CD4-positive, alpha-beta memory T cell (primary cell): ENCODE measurements at regions not wholly inside any gene's neighbourhood (a gene's known extent, or its start where the extent isn't known, plus 50 kb on each side); places are given as distances from the start of the nearest gene placed in this dataset.

Experiments
- CTCF ChIA-PET: fragments of 350-600 bp; sonication (Branson Sonifier 250); formaldehyde crosslinking; loops from one replicate; lab custom pipeline; 2021; ENCODE audit warnings: inconsistent platforms; ENCODE audit not compliant: partially characterized antibody; lab: Charles Lee
- POLR2A ChIA-PET: fragments of 350-600 bp; sonication (Branson Sonifier 250); formaldehyde crosslinking; loops from one replicate; lab custom pipeline; 2021; ENCODE audit not compliant: partially characterized antibody; lab: Charles Lee
- DNase-seq, 5 donors: peaks; one replicate each; pipeline versions ENCODE4 v3.0.0 to v3.0.0-alpha.2; 2020 to 2022; ENCODE audit warnings: mixed read lengths in 1 of 5
- H3K27ac ChIP-seq: one replicate; pipeline ENCODE4 v1.7.0; 2013; ENCODE audit warnings: low read depth, low read length
- H3K27me3 ChIP-seq: 2 replicates; pipeline ENCODE4 v1.7.0; 2013; ENCODE audit warnings: mild to moderate bottlenecking, low read length, moderate library complexity; ENCODE audit not compliant: insufficient read depth
- H3K36me3 ChIP-seq: 2 replicates; pipeline ENCODE4 v1.7.0; 2013; ENCODE audit warnings: mild to moderate bottlenecking, low read length, moderate library complexity; ENCODE audit not compliant: insufficient read depth
- H3K4me1 ChIP-seq: 2 replicates; pipeline ENCODE4 v1.7.0; 2013; ENCODE audit warnings: mild to moderate bottlenecking, low read length, moderate library complexity; ENCODE audit not compliant: insufficient read depth
- H3K4me3 ChIP-seq, 2 donors: one replicate each; pipeline ENCODE4 v1.7.0; 2013; ENCODE audit warnings: low read length in 2 of 2, mild to moderate bottlenecking in 1 of 2
- H3K9me3 ChIP-seq, 2 donors: one replicate each; pipeline ENCODE4 v1.7.0; 2013; ENCODE audit warnings: low read length in 2 of 2, control low read depth in 1 of 2; ENCODE audit not compliant: control insufficient read depth in 1 of 2
- H3K27ac Mint-ChIP-seq, 7 donors: one replicate each; pipeline ENCODE4 v1.8.0; 2020 to 2021; ENCODE audit warnings: mixed read lengths in 7 of 7, mild to moderate bottlenecking in 6 of 7, inconsistent platforms in 3 of 7, moderate library complexity in 3 of 7
- H3K27me3 Mint-ChIP-seq, 2 donors: one replicate each; pipeline ENCODE4 v1.8.0; 2020 to 2021; ENCODE audit warnings: mixed read lengths in 2 of 2
- H3K36me3 Mint-ChIP-seq, 2 donors: one replicate each; pipeline ENCODE4 v1.8.0; 2020 to 2021; ENCODE audit warnings: mixed read lengths in 2 of 2, inconsistent platforms in 1 of 2, mild to moderate bottlenecking in 1 of 2
- H3K4me1 Mint-ChIP-seq, 4 donors: one replicate each; pipeline ENCODE4 v1.8.0; 2020 to 2021; ENCODE audit warnings: mixed read lengths in 4 of 4, mild to moderate bottlenecking in 1 of 4
- H3K4me3 Mint-ChIP-seq, 8 donors: one replicate each; pipeline ENCODE4 v1.8.0; 2020 to 2021; ENCODE audit warnings: mixed read lengths in 8 of 8, mild to moderate bottlenecking in 7 of 8, moderate library complexity in 6 of 8, inconsistent platforms in 3 of 8
- H3K9me3 Mint-ChIP-seq, 8 donors: one replicate each; pipeline ENCODE4 v1.8.0; 2020 to 2021; ENCODE audit warnings: mixed read lengths in 8 of 8, mild to moderate bottlenecking in 5 of 8, inconsistent platforms in 3 of 8, moderate library complexity in 1 of 8
- intact Hi-C: fragments of 100-400 bp; cut with micrococcal nuclease; formaldehyde crosslinking; loops from one replicate; pipeline ENCODE4 v1.15.1; 2023

GRCh38 chr2:128591022-128591860 is 272.6 kb upstream of the HS6ST1 start:
- Mint-ChIP-seq H3K9me3 (peaks cover 0 to 2% (median 0%) of the 10 kb centered on the region in 8 donors), H3K4me3 (no peak overlapping the region), H3K27ac (no peak overlapping the region), H3K27me3 (peaks cover 4 to 5% of the 10 kb centered on the region in 2 donors), H3K4me1 (no peaks in the 10 kb centered on the region), H3K36me3 (no peaks in the 10 kb centered on the region)
- H3K36me3 ChIP-seq = no peaks in the 10 kb centered on the region
- no peak for DNase-seq
- H3K27me3 ChIP-seq = no peaks in the 10 kb centered on the region
- no peaks in the 10 kb centered on the region for H3K9me3 ChIP-seq
- ChIA-PET CTCF (no interaction called here), POLR2A (no interaction called here)
- H3K4me3 ChIP-seq = no peak overlapping the region
- H3K4me1 ChIP-seq = no peaks in the 10 kb centered on the region
- intact Hi-C loops = no loop called here
- H3K27ac ChIP-seq = no peak overlapping the region

- Mint-ChIP-seq H3K27me3 (peaks cover 4 to 5% of the 10 kb centered on the region in 2 donors), H3K4me1 (no peaks in the 10 kb centered on the region)
Measured at GRCh38 chr2:128591861-128592822, 273.5 kb upstream of the HS6ST1 start.

GRCh38 chr2:128593518-128593878 is 274.8 kb upstream of the HS6ST1 start:
- peaks cover 4 to 5% of the 10 kb centered on the region in 2 donors for H3K27me3 Mint-ChIP-seq
- no peaks in the 10 kb centered on the region for H3K4me1 Mint-ChIP-seq
- no peak overlapping the region for H3K4me3 ChIP-seq
- peaks cover 0 to 2% (median 0%) of the 10 kb centered on the region in 8 donors for H3K9me3 Mint-ChIP-seq
- no peak overlapping the region for H3K4me3 Mint-ChIP-seq
- CTCF ChIA-PET = interaction anchor here (0.9 kb wide), 1 partner anchor 10 kb away, joined by 3 read pairs; no protein-coding TSS in a partner anchor
- no peaks in the 10 kb centered on the region for H3K27me3 ChIP-seq
- H3K36me3 Mint-ChIP-seq = no peaks in the 10 kb centered on the region
- H3K27ac Mint-ChIP-seq = no peak overlapping the region
- no peak for DNase-seq
- H3K36me3 ChIP-seq = no peaks in the 10 kb centered on the region
- intact Hi-C loops = no loop called here
- POLR2A ChIA-PET = no interaction called here
- no peaks in the 10 kb centered on the region for H3K9me3 ChIP-seq
- no peak overlapping the region for H3K27ac ChIP-seq
- no peaks in the 10 kb centered on the region for H3K4me1 ChIP-seq

More at GRCh38 chr2:128591861-128592822, 273.5 kb upstream of the HS6ST1 start:
- H3K4me1 ChIP-seq = no peaks in the 10 kb centered on the region
- H3K9me3 ChIP-seq = no peaks in the 10 kb centered on the region
- Mint-ChIP-seq H3K27ac (no peak overlapping the region), H3K9me3 (peaks cover 0 to 2% (median 0%) of the 10 kb centered on the region in 8 donors), H3K36me3 (no peaks in the 10 kb centered on the region), H3K4me3 (no peak overlapping the region)
- intact Hi-C loops = no loop called here
- no peak overlapping the region for H3K27ac ChIP-seq
- DNase-seq = no peak
- no peak overlapping the region for H3K4me3 ChIP-seq
- ChIA-PET POLR2A (no interaction called here), CTCF (no interaction called here)
- H3K36me3 ChIP-seq = no peaks in the 10 kb centered on the region
- H3K27me3 ChIP-seq = no peaks in the 10 kb centered on the region

GRCh38 chr2:128593879-128594650 is 275.4 kb upstream of the HS6ST1 start:
- H3K4me3 Mint-ChIP-seq = no peak overlapping the region
- peaks cover 4 to 5% of the 10 kb centered on the region in 2 donors for H3K27me3 Mint-ChIP-seq
- no peak for DNase-seq
- H3K4me1 Mint-ChIP-seq = no peaks in the 10 kb centered on the region
- H3K27ac Mint-ChIP-seq = no peak overlapping the region
- Histone ChIP-seq H3K27ac (no peak overlapping the region), H3K9me3 (no peaks in the 10 kb centered on the region), H3K4me3 (no peak overlapping the region), H3K27me3 (no peaks in the 10 kb centered on the region), H3K4me1 (no peaks in the 10 kb centered on the region), H3K36me3 (no peaks in the 10 kb centered on the region)
- intact Hi-C loops = no loop called here
- ChIA-PET CTCF (interaction anchor here (0.9 kb wide), 1 partner anchor 9 kb away, joined by 3 read pairs; no protein-coding TSS in a partner anchor), POLR2A (no interaction called here)
- no peaks in the 10 kb centered on the region for H3K36me3 Mint-ChIP-seq
- H3K9me3 Mint-ChIP-seq = peaks cover 0 to 2% (median 0%) of the 10 kb centered on the region in 8 donors

GRCh38 chr2:128594651-128594910 is 275.9 kb upstream of the HS6ST1 start:
- no peaks in the 10 kb centered on the region for H3K4me1 Mint-ChIP-seq
- CTCF ChIA-PET = no interaction called here
- no peak overlapping the region for H3K4me3 Mint-ChIP-seq
- H3K27ac Mint-ChIP-seq = no peak overlapping the region
- intact Hi-C loops = no loop called here
- no peaks in the 10 kb centered on the region for H3K36me3 Mint-ChIP-seq
- peaks cover 0 to 2% (median 0%) of the 10 kb centered on the region in 8 donors for H3K9me3 Mint-ChIP-seq
- H3K36me3 ChIP-seq = no peaks in the 10 kb centered on the region
- H3K27me3 Mint-ChIP-seq = peaks cover 4% of the 10 kb centered on the region in 2 donors
- POLR2A ChIA-PET = no interaction called here
- no peaks in the 10 kb centered on the region for H3K27me3 ChIP-seq
- DNase-seq = no peak
- no peak overlapping the region for H3K4me3 ChIP-seq
- H3K4me1 ChIP-seq = no peaks in the 10 kb centered on the region
- H3K27ac ChIP-seq = no peak overlapping the region
- no peaks in the 10 kb centered on the region for H3K9me3 ChIP-seq

- Histone ChIP-seq H3K27ac (no peak overlapping the region), H3K4me1 (no peaks in the 10 kb centered on the region), H3K27me3 (no peaks in the 10 kb centered on the region), H3K4me3 (no peak overlapping the region), H3K9me3 (no peaks in the 10 kb centered on the region), H3K36me3 (no peaks in the 10 kb centered on the region)
- no peak overlapping the region for H3K27ac Mint-ChIP-seq
- H3K4me3 Mint-ChIP-seq = no peak overlapping the region
- POLR2A ChIA-PET = no interaction called here
- DNase-seq = no peak
- CTCF ChIA-PET = no interaction called here
- peaks cover 2 to 4% of the 10 kb centered on the region in 2 donors for H3K27me3 Mint-ChIP-seq
- no peaks in the 10 kb centered on the region for H3K9me3 Mint-ChIP-seq
- H3K36me3 Mint-ChIP-seq = no peaks in the 10 kb centered on the region
- no peaks in the 10 kb centered on the region for H3K4me1 Mint-ChIP-seq
- intact Hi-C loops = no loop called here
Measured at GRCh38 chr2:128594953-128595677, 276.4 kb upstream of the HS6ST1 start.
